Uterus (tissue), 3 donors: ENCODE measurements at regions not wholly inside any gene's neighbourhood (a gene's known extent, or its start where the extent isn't known, plus 50 kb on each side); places are given as distances from the start of the nearest gene placed in this dataset.
"Not testable (repeated sequence)": the region's sequence is repeated elsewhere in the genome, so short reads cannot be mapped to it uniquely, and the experiment has no call there.

ENCODE experiments used
- DNase-seq, 2 donors: peaks; one replicate each; pipeline ENCODE4 v3.0.0-alpha.2; 2019 to 2020
- H3K27ac ChIP-seq, 2 donors: fragments of 200-600 bp; sonication (generic); 1 replicate in 1 of 2; 2 replicates in 1 of 2; pipeline ENCODE4 v1.5.1; 2016 to 2018
- H3K27me3 ChIP-seq, 2 donors: fragments of 200-600 bp; sonication (generic); one replicate each; pipeline ENCODE4 v1.5.1; 2018 to 2019; ENCODE audit warnings: control low read depth in 1 of 2
- H3K36me3 ChIP-seq, 2 donors: fragments of 200-600 bp; sonication (generic); one replicate each; pipeline ENCODE4 v1.5.1; 2019; ENCODE audit warnings: control low read depth in 1 of 2
- H3K4me1 ChIP-seq, 2 donors: fragments of 200-600 bp; sonication (generic); one replicate each; pipeline ENCODE4 v1.5.1; 2018 to 2019; ENCODE audit warnings: control low read depth in 1 of 2
- H3K4me3 ChIP-seq, 2 donors: fragments of 200-600 bp; sonication (generic); 1 replicate in 1 of 2; 2 replicates in 1 of 2; pipeline ENCODE4 v1.5.1; 2018 to 2019; ENCODE audit warnings: mild to moderate bottlenecking in 1 of 2
- H3K9me3 ChIP-seq, 2 donors: fragments of 200-600 bp; sonication (generic); one replicate each; pipeline ENCODE4 v1.5.1; 2019; ENCODE audit warnings: control low read depth in 1 of 2
- CTCF ChIP-seq, 4 experiments: fragments of 200-600 bp in 2 of 4; fragments of 450-650 bp in 2 of 4; sonication (generic) in 2 of 4; IDR thresholded peaks; one replicate each; pipeline ENCODE4 v1.5.1; 2016 to 2019; ENCODE audit warnings: antibody characterized with exemption in 4 of 4, mild to moderate bottlenecking in 2 of 4, moderate library complexity in 1 of 4
- POLR2A ChIP-seq, 2 donors: fragments of 450-650 bp; IDR thresholded peaks; one replicate each; pipeline ENCODE4 v1.6.1; 2016; ENCODE audit warnings: antibody characterized with exemption in 2 of 2, mild to moderate bottlenecking in 1 of 2, moderate library complexity in 1 of 2
- intact Hi-C: fragments of 100-400 bp; cut with DNase I; formaldehyde crosslinking; loops from one replicate; pipeline ENCODE4 v1.15.1; 2023; ENCODE audit warnings: low total_unique reads
- donor health status: DM: yes; HTN: yes; CAD: no.

GRCh38 chr5:165030971-165031370 lies 1525.6 kb downstream of the MAT2B start:
- DNase-seq = no peak
- H3K4me3 ChIP-seq = no peak overlapping the region
- TF ChIP-seq POLR2A (IDR thresholded peaks at IDR 0.05) (no peak), CTCF (IDR thresholded peaks at IDR 0.05) (no peak)

GRCh38 chr5:165031371-165031770 lies 1526.0 kb downstream of the MAT2B start:
- no peaks in the 10 kb centered on the region for H3K9me3 ChIP-seq
- TF ChIP-seq POLR2A (IDR thresholded peaks at IDR 0.05) = no peak
- no peak for TF ChIP-seq CTCF (IDR thresholded peaks at IDR 0.05)
- no peak overlapping the region for H3K27ac ChIP-seq
- H3K27me3 ChIP-seq = no peaks in the 10 kb centered on the region
- no peaks in the 10 kb centered on the region for H3K36me3 ChIP-seq
- intact Hi-C loops = no loop called here
- H3K4me1 ChIP-seq = no peaks in the 10 kb centered on the region
- H3K4me3 ChIP-seq = no peak overlapping the region
- no peak for DNase-seq

More at GRCh38 chr5:165030971-165031370, 1525.6 kb downstream of the MAT2B start:
- Histone ChIP-seq H3K27ac (no peak overlapping the region), H3K4me1 (no peaks in the 10 kb centered on the region), H3K36me3 (no peaks in the 10 kb centered on the region), H3K9me3 (no peaks in the 10 kb centered on the region), H3K27me3 (no peaks in the 10 kb centered on the region)
- intact Hi-C loops = no loop called here

GRCh38 chr5:165035520-165035919 lies 1530.1 kb downstream of the MAT2B start:
- Histone ChIP-seq H3K4me3 (no peak overlapping the region), H3K27ac (no peak overlapping the region), H3K27me3 (no peaks in the 10 kb centered on the region), H3K36me3 (no peaks in the 10 kb centered on the region), H3K4me1 (no peaks in the 10 kb centered on the region), H3K9me3 (no peaks in the 10 kb centered on the region)
- no peak for TF ChIP-seq CTCF (IDR thresholded peaks at IDR 0.05)
- no peak for TF ChIP-seq POLR2A (IDR thresholded peaks at IDR 0.05)
- intact Hi-C loops = no loop called here
- no peak for DNase-seq

- H3K27ac ChIP-seq = no peak overlapping the region
- no peaks in the 10 kb centered on the region for H3K9me3 ChIP-seq
- no peaks in the 10 kb centered on the region for H3K36me3 ChIP-seq
- no peaks in the 10 kb centered on the region for H3K27me3 ChIP-seq
- no peak overlapping the region for H3K4me3 ChIP-seq
- no peak for TF ChIP-seq CTCF (IDR thresholded peaks at IDR 0.05)
- intact Hi-C loops = no loop called here
- no peak for DNase-seq
- H3K4me1 ChIP-seq = no peaks in the 10 kb centered on the region
Observed at GRCh38 chr5:165039748-165040147, 1534.3 kb downstream of the MAT2B start.

GRCh38 chr5:165045941-165046340 lies 1540.5 kb downstream of the MAT2B start:
- H3K4me1 ChIP-seq, intact Hi-C loops, H3K27me3 ChIP-seq, DNase-seq, H3K9me3 ChIP-seq, H3K4me3 ChIP-seq, H3K27ac ChIP-seq, H3K36me3 ChIP-seq: not testable (repeated sequence)

GRCh38 chr5:165055476-165055875 lies 1550.1 kb downstream of the MAT2B start:
- no peaks in the 10 kb centered on the region for H3K9me3 ChIP-seq
- H3K27ac ChIP-seq = no peak overlapping the region
- intact Hi-C loops = no loop called here
- no peaks in the 10 kb centered on the region for H3K4me1 ChIP-seq
- H3K36me3 ChIP-seq = no peaks in the 10 kb centered on the region
- no peak overlapping the region for H3K4me3 ChIP-seq
- H3K27me3 ChIP-seq = no peaks in the 10 kb centered on the region
- DNase-seq = no peak
- no peak for TF ChIP-seq POLR2A (IDR thresholded peaks at IDR 0.05)
- TF ChIP-seq CTCF (IDR thresholded peaks at IDR 0.05) = no peak
